ENCODE measurements at regions not wholly inside any gene's neighbourhood (a gene's known extent, or its start where the extent isn't known, plus 50 kb on each side); places are given as distances from the start of the nearest gene placed in this dataset.

- H3K9me3 ChIP-seq (ENCODE audit: low read depth, low read length), result no peaks in the 10 kb centered on the region
- H3K27ac ChIP-seq, result no peak overlapping the region
- H3K9ac ChIP-seq (ENCODE audit: insufficient read length), result no peak overlapping the region
- H3K4me3 ChIP-seq, result no peak overlapping the region
- H3K36me3 ChIP-seq (ENCODE audit: insufficient read depth, low read length), result no peaks in the 10 kb centered on the region
- no peak for TF ChIP-seq POLR2AphosphoS5 (IDR thresholded peaks at IDR 0.05; ENCODE audit: borderline replicate concordance, low read depth, low read length)
- no peak for TF ChIP-seq FOXP2 (optimal IDR thresholded peaks at IDR 0.05; ENCODE audit: control extremely low read depth, extremely low read length, insufficient read depth)
- no peak for TF ChIP-seq EZH2 (IDR thresholded peaks at IDR 0.05)
- no peak for DNase-seq (ENCODE audit: low read depth, low spot score)
Measured at GRCh38 chr12:88764781-88765480, 184.7 kb upstream of the KITLG start.

DNA sequence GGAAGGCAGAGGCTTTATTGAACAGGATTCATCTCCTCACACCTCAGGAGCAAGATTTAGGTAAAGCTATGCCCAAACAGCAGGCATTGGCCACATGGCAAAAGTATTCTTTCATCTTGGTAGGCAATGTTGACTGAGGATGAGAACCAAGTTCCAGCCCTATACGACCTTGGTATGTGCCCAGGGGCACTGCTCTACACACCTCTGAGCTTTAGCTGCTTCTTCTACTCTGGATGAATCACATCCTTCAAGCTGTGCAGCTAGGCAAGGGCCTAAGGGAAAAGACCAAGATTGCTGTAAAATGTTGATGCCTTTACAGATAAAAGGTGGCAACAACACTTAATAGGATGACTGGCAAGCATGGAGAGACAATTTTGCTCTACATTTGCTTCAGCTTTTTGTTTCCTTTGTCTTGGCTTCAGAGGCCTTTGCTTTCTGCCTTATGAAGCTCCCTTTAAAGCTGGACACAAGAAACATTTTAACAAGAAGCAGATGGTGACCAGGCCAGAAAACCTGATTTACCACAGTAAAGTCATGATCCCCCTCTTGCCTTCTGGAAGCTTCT is 183.3 kb upstream of the KITLG start:
- no peak for DNase-seq (ENCODE audit: low read depth, low spot score)
- H3K4me3 ChIP-seq, result no peak overlapping the region
- H3K27ac ChIP-seq, result no peak overlapping the region

GRCh38 chr12:88758176-88758575 is 177.9 kb upstream of the KITLG start:
- Histone ChIP-seq H3K36me3 (ENCODE audit: insufficient read depth, low read length) (no peaks in the 10 kb centered on the region), H3K9ac (ENCODE audit: insufficient read length) (no peak overlapping the region), H3K4me3 (no peak overlapping the region), H3K9me3 (ENCODE audit: low read depth, low read length) (no peaks in the 10 kb centered on the region), H3K27ac (no peak overlapping the region)
- DNase-seq (ENCODE audit: low read depth, low spot score), result no peak
- no peak for TF ChIP-seq FOXP2 (optimal IDR thresholded peaks at IDR 0.05; ENCODE audit: control extremely low read depth, extremely low read length, insufficient read depth)
- no peak for TF ChIP-seq POLR2AphosphoS5 (IDR thresholded peaks at IDR 0.05; ENCODE audit: borderline replicate concordance, low read depth, low read length)
- no peak for TF ChIP-seq EZH2 (IDR thresholded peaks at IDR 0.05)

More for the DNA sequence above, 183.3 kb upstream of the KITLG start:
- H3K9ac ChIP-seq (ENCODE audit: insufficient read length), result no peak overlapping the region
- H3K9me3 ChIP-seq (ENCODE audit: low read depth, low read length), result no peaks in the 10 kb centered on the region
- no peaks in the 10 kb centered on the region for H3K36me3 ChIP-seq (ENCODE audit: insufficient read depth, low read length)
- no peak for TF ChIP-seq FOXP2 (optimal IDR thresholded peaks at IDR 0.05; ENCODE audit: control extremely low read depth, extremely low read length, insufficient read depth)
- TF ChIP-seq EZH2 (IDR thresholded peaks at IDR 0.05), result no peak
- TF ChIP-seq POLR2AphosphoS5 (IDR thresholded peaks at IDR 0.05; ENCODE audit: borderline replicate concordance, low read depth, low read length), result no peak

GRCh38 chr12:88756917-88757316 is 176.6 kb upstream of the KITLG start:
- no peak overlapping the region for H3K4me3 ChIP-seq
- no peak for DNase-seq (ENCODE audit: low read depth, low spot score)
- H3K9me3 ChIP-seq (ENCODE audit: low read depth, low read length), result no peaks in the 10 kb centered on the region
- no peak overlapping the region for H3K27ac ChIP-seq
- H3K9ac ChIP-seq (ENCODE audit: insufficient read length), result no peak overlapping the region
- no peaks in the 10 kb centered on the region for H3K36me3 ChIP-seq (ENCODE audit: insufficient read depth, low read length)
- TF ChIP-seq EZH2 (IDR thresholded peaks at IDR 0.05) (no peak), FOXP2 (optimal IDR thresholded peaks at IDR 0.05; ENCODE audit: control extremely low read depth, extremely low read length, insufficient read depth) (no peak), POLR2AphosphoS5 (IDR thresholded peaks at IDR 0.05; ENCODE audit: borderline replicate concordance, low read depth, low read length) (no peak)

- Histone ChIP-seq H3K27ac (no peak overlapping the region), H3K9ac (ENCODE audit: insufficient read length) (no peak overlapping the region), H3K4me3 (no peak overlapping the region), H3K36me3 (ENCODE audit: insufficient read depth, low read length) (no peaks in the 10 kb centered on the region), H3K9me3 (ENCODE audit: low read depth, low read length) (no peaks in the 10 kb centered on the region)
- DNase-seq (ENCODE audit: low read depth, low spot score), result no peak
- TF ChIP-seq POLR2AphosphoS5 (IDR thresholded peaks at IDR 0.05; ENCODE audit: borderline replicate concordance, low read depth, low read length) (no peak), EZH2 (IDR thresholded peaks at IDR 0.05) (no peak), FOXP2 (optimal IDR thresholded peaks at IDR 0.05; ENCODE audit: control extremely low read depth, extremely low read length, insufficient read depth) (no peak)
Measured at GRCh38 chr12:88756153-88756552, 175.9 kb upstream of the KITLG start.

- Histone ChIP-seq H3K27ac (no peak overlapping the region), H3K9me3 (ENCODE audit: low read depth, low read length) (no peaks in the 10 kb centered on the region), H3K4me3 (no peak overlapping the region), H3K36me3 (ENCODE audit: insufficient read depth, low read length) (no peaks in the 10 kb centered on the region), H3K9ac (ENCODE audit: insufficient read length) (no peak overlapping the region)
- TF ChIP-seq EZH2 (IDR thresholded peaks at IDR 0.05) (no peak), POLR2AphosphoS5 (IDR thresholded peaks at IDR 0.05; ENCODE audit: borderline replicate concordance, low read depth, low read length) (no peak), FOXP2 (optimal IDR thresholded peaks at IDR 0.05; ENCODE audit: control extremely low read depth, extremely low read length, insufficient read depth) (no peak)
- DNase-seq (ENCODE audit: low read depth, low spot score), result no peak
Measured at GRCh38 chr12:88753707-88754106, 173.4 kb upstream of the KITLG start.

GRCh38 chr12:88753066-88753465 is 172.8 kb upstream of the KITLG start:
- Histone ChIP-seq H3K36me3 (ENCODE audit: insufficient read depth, low read length) (no peaks in the 10 kb centered on the region), H3K4me3 (no peak overlapping the region), H3K9ac (ENCODE audit: insufficient read length) (no peak overlapping the region), H3K9me3 (ENCODE audit: low read depth, low read length) (no peaks in the 10 kb centered on the region), H3K27ac (no peak overlapping the region)
- no peak for DNase-seq (ENCODE audit: low read depth, low spot score)
- TF ChIP-seq FOXP2 (optimal IDR thresholded peaks at IDR 0.05; ENCODE audit: control extremely low read depth, extremely low read length, insufficient read depth) (no peak), EZH2 (IDR thresholded peaks at IDR 0.05) (no peak), POLR2AphosphoS5 (IDR thresholded peaks at IDR 0.05; ENCODE audit: borderline replicate concordance, low read depth, low read length) (no peak)

DNA sequence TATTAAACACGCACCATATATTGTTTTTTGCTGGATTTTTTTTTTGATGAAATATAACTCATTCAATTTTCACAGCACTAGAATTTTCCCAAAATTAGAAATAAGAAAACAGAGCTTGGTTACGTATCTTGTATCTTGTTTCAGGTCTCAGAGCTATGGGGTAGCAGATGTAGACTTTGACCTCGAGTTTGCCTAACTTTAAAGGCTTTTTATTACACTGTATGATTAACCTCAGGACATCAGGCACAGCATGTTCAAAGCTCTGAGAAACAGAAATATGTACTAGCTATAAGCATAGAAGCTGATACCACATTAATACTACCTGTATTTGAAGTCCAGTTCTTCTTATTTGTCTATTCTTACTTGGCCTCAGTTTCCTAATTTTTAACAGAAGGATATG is 171.9 kb upstream of the KITLG start:
- no peak for DNase-seq (ENCODE audit: low read depth, low spot score)
- Histone ChIP-seq H3K36me3 (ENCODE audit: insufficient read depth, low read length) (no peaks in the 10 kb centered on the region), H3K9ac (ENCODE audit: insufficient read length) (no peak overlapping the region), H3K9me3 (ENCODE audit: low read depth, low read length) (no peaks in the 10 kb centered on the region), H3K27ac (no peak overlapping the region), H3K4me3 (no peak overlapping the region)
- TF ChIP-seq FOXP2 (optimal IDR thresholded peaks at IDR 0.05; ENCODE audit: control extremely low read depth, extremely low read length, insufficient read depth), result no peak
- no peak for TF ChIP-seq POLR2AphosphoS5 (IDR thresholded peaks at IDR 0.05; ENCODE audit: borderline replicate concordance, low read depth, low read length)
- no peak for TF ChIP-seq EZH2 (IDR thresholded peaks at IDR 0.05)

Measured in SK-N-MC (cell line).